IMR-90 (cell line): ENCODE measurements at regions not wholly inside any gene's neighbourhood (a gene's known extent, or its start where the extent isn't known, plus 50 kb on each side); places are given as distances from the start of the nearest gene placed in this dataset.

ENCODE experiments used
- ATAC-seq: fragments of 200-7000 bp; cut with Tn5 transposase; 2 replicates; pipeline ENCODE4 v1.9.1; 2020; ENCODE audit warnings: low read depth, mild to moderate bottlenecking, moderate library complexity
- BruUV-seq: library from RNA; stranded (reverse); fragments of 400-500 nt; replicated peaks from 2 replicates; lab custom pipeline; 2021; lab: Mats Ljungman, UMichigan
- CTCF ChIA-PET: fragments of 300-600 bp; formaldehyde crosslinking; extraction: SDS; loops from one replicate; lab custom pipeline; 2021; ENCODE audit warnings: antibody characterized with exemption; lab: Yijun Ruan, JAX
- POLR2A ChIA-PET: fragments of 300-600 bp; sonication (Branson Sonifier 250); formaldehyde crosslinking; loops from one replicate; lab custom pipeline; 2022; ENCODE audit warnings: antibody characterized with exemption; ENCODE audit not compliant: unreplicated experiment; lab: Charles Lee
- DNase-seq: peaks from one replicate; pipeline ENCODE4 v3.0.0; 2013
- H2AFZ ChIP-seq: replicated peaks from 2 replicates; pipeline ENCODE3; 2013; ENCODE audit warnings: low read length, mild to moderate bottlenecking; ENCODE audit not compliant: poor library complexity
- H2AK5ac ChIP-seq: 2 replicates; pipeline ENCODE4 v1.6.1; 2013; ENCODE audit warnings: low read depth, low read length, inconsistent platforms
- H2AK9ac ChIP-seq: replicated peaks from 2 replicates; pipeline ENCODE3; 2013; ENCODE audit warnings: mild to moderate bottlenecking, low read depth, low read length, moderate library complexity; ENCODE audit not compliant: poor library complexity
- H2BK120ac ChIP-seq: 2 replicates; pipeline ENCODE4 v1.6.1; 2013; ENCODE audit warnings: low read depth, low read length, inconsistent platforms
- H2BK15ac ChIP-seq: 3 replicates; pipeline ENCODE4 v1.6.1; 2013; ENCODE audit warnings: low read depth, low read length, inconsistent platforms
- H2BK20ac ChIP-seq: 2 replicates; pipeline ENCODE4 v1.6.1; 2013; ENCODE audit warnings: low read depth, mild to moderate bottlenecking, inconsistent platforms, low read length, moderate library complexity
- H2BK5ac ChIP-seq: 2 replicates; pipeline ENCODE4 v1.6.1; 2013; ENCODE audit warnings: mild to moderate bottlenecking, low read depth, low read length, inconsistent platforms; ENCODE audit not compliant: poor library complexity, severe bottlenecking
- H3K14ac ChIP-seq: replicated peaks from 2 replicates; pipeline ENCODE4 v1.6.1; 2013; ENCODE audit warnings: low read depth, low read length, inconsistent platforms
- H3K18ac ChIP-seq: 2 replicates; pipeline ENCODE4 v1.6.1; 2013; ENCODE audit warnings: low read depth, low read length, control low read depth
- H3K23ac ChIP-seq: 2 replicates; pipeline ENCODE4 v1.6.1; 2013; ENCODE audit warnings: low read depth, low read length, inconsistent platforms
- H3K27ac ChIP-seq: 2 replicates; pipeline ENCODE4 v1.5.1; 2013; ENCODE audit warnings: mild to moderate bottlenecking, control low read depth, low read length; ENCODE audit not compliant: insufficient read depth
- H3K27me3 ChIP-seq: 2 replicates; pipeline ENCODE4 v1.6.1; 2013; ENCODE audit warnings: low read length; ENCODE audit not compliant: control insufficient read depth, insufficient read depth
- H3K36me3 ChIP-seq: 2 replicates; pipeline ENCODE4 v1.6.1; 2013; ENCODE audit warnings: low read length, mixed read lengths; ENCODE audit not compliant: control insufficient read depth, insufficient read depth
- H3K4ac ChIP-seq: 2 replicates; pipeline ENCODE4 v1.6.1; 2013; ENCODE audit warnings: low read depth, low read length, inconsistent platforms
- H3K4me1 ChIP-seq: 2 replicates; pipeline ENCODE4 v1.6.1; 2013; ENCODE audit warnings: low read length, mixed read lengths; ENCODE audit not compliant: control insufficient read depth, insufficient read depth
- H3K4me2 ChIP-seq: 2 replicates; pipeline ENCODE4 v1.6.1; 2013; ENCODE audit warnings: low read depth, mild to moderate bottlenecking, control low read depth, low read length, moderate library complexity
- H3K4me3 ChIP-seq: 2 replicates; pipeline ENCODE4 v1.5.1; 2013; ENCODE audit warnings: low read depth, mild to moderate bottlenecking, control low read depth, low read length, moderate library complexity; ENCODE audit not compliant: insufficient read depth
- H3K56ac ChIP-seq: 2 replicates; pipeline ENCODE4 v1.6.1; 2013; ENCODE audit warnings: low read length, inconsistent platforms; ENCODE audit not compliant: insufficient read depth; ENCODE audit errors: extremely low read depth
- H3K79me1 ChIP-seq, 2 experiments: 2 replicates each; pipeline ENCODE4 v1.6.1; 2013; ENCODE audit warnings: low read length in 2 of 2, inconsistent platforms in 1 of 2, low read depth in 1 of 2
- H3K9ac ChIP-seq: 2 replicates; pipeline ENCODE4 v1.6.1; 2013; ENCODE audit warnings: low read depth, low read length, control low read depth
- H3K9me1 ChIP-seq: 2 replicates; pipeline ENCODE4 v1.6.1; 2013; ENCODE audit warnings: low read length, inconsistent platforms; ENCODE audit not compliant: insufficient read depth
- H3K9me3 ChIP-seq: 2 replicates; pipeline ENCODE4 v1.6.1; 2013; ENCODE audit warnings: low read length; ENCODE audit not compliant: control insufficient read depth, insufficient read depth
- H4K20me1 ChIP-seq: 2 replicates; pipeline ENCODE4 v1.6.1; 2013; ENCODE audit warnings: low read length, inconsistent platforms; ENCODE audit not compliant: insufficient read depth
- H4K5ac ChIP-seq: 2 replicates; pipeline ENCODE4 v1.6.1; 2013; ENCODE audit warnings: mild to moderate bottlenecking, low read depth, low read length, control low read depth
- H4K8ac ChIP-seq, 2 experiments: 2 replicates each; pipeline ENCODE4 v1.6.1; 2013; ENCODE audit warnings: low read depth in 2 of 2, low read length in 2 of 2, control low read depth in 1 of 2, inconsistent platforms in 1 of 2
- H4K91ac ChIP-seq: 2 replicates; pipeline ENCODE4 v1.6.1; 2013; ENCODE audit warnings: low read depth, low read length, inconsistent platforms; ENCODE audit not compliant: insufficient read depth
- BHLHE40 ChIP-seq: fragments of 150-350 bp; IDR thresholded peaks from 2 replicates; pipeline ENCODE4 v1.6.1; 2016; ENCODE audit warnings: mild to moderate bottlenecking, low read depth, low read length
- CEBPB ChIP-seq: IDR thresholded peaks from 2 replicates; pipeline ENCODE4 v1.6.1; 2012; ENCODE audit warnings: low read depth, low read length, improper control_type of control experiment
- CHD1 ChIP-seq: IDR thresholded peaks from 2 replicates; pipeline ENCODE4 v1.6.1; 2012; ENCODE audit warnings: low read depth, low read length, improper control_type of control experiment
- FOS ChIP-seq: fragments of 150-350 bp; IDR thresholded peaks from 2 replicates; pipeline ENCODE4 v1.6.1; 2016; ENCODE audit warnings: low read depth, low read length
- MAFK ChIP-seq: IDR thresholded peaks from 2 replicates; pipeline ENCODE4 v1.6.1; 2012; ENCODE audit warnings: low read depth, low read length, improper control_type of control experiment
- MAZ ChIP-seq: IDR thresholded peaks from 2 replicates; pipeline ENCODE4 v1.6.1; 2012; ENCODE audit warnings: low read depth, mild to moderate bottlenecking, low read length, improper control_type of control experiment, moderate library complexity, borderline replicate concordance
- MXI1 ChIP-seq: IDR thresholded peaks from 2 replicates; pipeline ENCODE4 v1.6.1; 2012; ENCODE audit warnings: low read depth, mild to moderate bottlenecking, low read length, moderate library complexity, borderline replicate concordance
- NFE2L2 ChIP-seq: fragments of 150-350 bp; IDR thresholded peaks from 2 replicates; pipeline ENCODE4 v1.6.1; 2016; ENCODE audit warnings: low read depth, mild to moderate bottlenecking, low read length
- POLR2A ChIP-seq: IDR thresholded peaks from 2 replicates; pipeline ENCODE4 v1.6.1; 2012; ENCODE audit warnings: mild to moderate bottlenecking, low read depth, low read length
- RAD21 ChIP-seq: IDR thresholded peaks from 2 replicates; pipeline ENCODE4 v1.6.1; 2012; ENCODE audit warnings: low read length, improper control_type of control experiment
- RCOR1 ChIP-seq: IDR thresholded peaks from 2 replicates; pipeline ENCODE4 v1.6.1; 2012; ENCODE audit warnings: mild to moderate bottlenecking, low read length, improper control_type of control experiment; ENCODE audit not compliant: insufficient replicate concordance
- RFX5 ChIP-seq: IDR thresholded peaks from 2 replicates; pipeline ENCODE4 v1.8.0; 2012; ENCODE audit warnings: low read depth, mild to moderate bottlenecking, low read length, moderate library complexity
- SMC3 ChIP-seq: fragments of 150-350 bp; IDR thresholded peaks from 2 replicates; pipeline ENCODE4 v1.6.1; 2016; ENCODE audit warnings: low read depth, mild to moderate bottlenecking, antibody characterized with exemption, low read length, moderate library complexity
- WGBS, 2 experiments: methylation state at CpG; one replicate each; pipeline versions ENCODE4 v1.1.5 to v1.1.7; 2013; ENCODE audit warnings: missing lambda C conversion rate in 2 of 2; ENCODE audit not compliant: insufficient read length in 1 of 2; ENCODE audit errors: extremely low coverage in 2 of 2; 5-methylcytosine and 5-hydroxymethylcytosine counted together
- dilution Hi-C: fragments of 300-500 bp; cut with HindIII; formaldehyde crosslinking; loops from one replicate; pipeline ENCODE4 v1.14.3; 2018; ENCODE audit warnings: low sequenced_read_pairs; ENCODE audit not compliant: unreplicated experiment
- in situ Hi-C: fragments of 300-500 bp; cut with MboI; formaldehyde crosslinking; loops from 3 replicates; pipeline ENCODE4 v1.14.3; 2019; ENCODE audit warnings: low sequenced_read_pairs, inconsistent platforms, mixed read lengths
- intact Hi-C: fragments of 100-400 bp; cut with micrococcal nuclease; formaldehyde crosslinking; loops from 2 replicates; pipeline ENCODE4 v1.10.0; 2022
- TF ChIP-seq, protein P1 (sequence below): conservative IDR thresholded peaks from 2 replicates; pipeline ENCODE4 v1.5.1; 2012; ENCODE audit warnings: mild to moderate bottlenecking, low read depth, low read length, improper control_type of control experiment
- TF ChIP-seq, protein P2 (sequence below): fragments of 150-350 bp; IDR thresholded peaks from 2 replicates; pipeline ENCODE4 v1.6.1; 2016; ENCODE audit warnings: low read depth, mild to moderate bottlenecking, low read length, moderate library complexity, borderline replicate concordance
- TF ChIP-seq, protein P3 (sequence below): fragments of 150-350 bp; IDR thresholded peaks from 2 replicates; pipeline ENCODE4 v1.6.1; 2017; ENCODE audit warnings: mild to moderate bottlenecking, antibody characterized with exemption, low read length, low read depth

GRCh38 chr5:2128686-2129355 is 246.1 kb upstream of the IRX4 start:
- WGBS, 2 experiments: no CpG with 5 or more reads among the region's 21 CpGs
- H3K9me3 ChIP-seq: peaks cover 42% of the 10 kb centered on the region
- in situ Hi-C loops (no loop called here), intact Hi-C loops (no loop called here), dilution Hi-C loops (no loop called here)
- no TSS peak for BruUV-seq
- H3K4ac ChIP-seq: no peak overlapping the region
- POLR2A ChIA-PET: no interaction called here
- H2BK5ac ChIP-seq: no peak overlapping the region
- no peaks in the 10 kb centered on the region for H3K79me1 ChIP-seq
- no peak overlapping the region for H2BK15ac ChIP-seq
- H4K8ac ChIP-seq: no peak overlapping the region
- DNase-seq (no peak), ATAC-seq (no peak)
- CTCF ChIA-PET: no interaction called here
- H4K20me1 ChIP-seq: no peaks in the 10 kb centered on the region
- no peaks in the 10 kb centered on the region for H3K27me3 ChIP-seq
- H3K36me3 ChIP-seq: no peaks in the 10 kb centered on the region
- no peak overlapping the region for H2AK5ac ChIP-seq
- no peaks in the 10 kb centered on the region for H3K9me1 ChIP-seq
- no peak overlapping the region for H4K5ac ChIP-seq
- H3K4me3 ChIP-seq: no peak overlapping the region
- H3K4me2 ChIP-seq: no peak overlapping the region
- no peak overlapping the region for H3K9ac ChIP-seq
- no peak overlapping the region for H4K91ac ChIP-seq
- H3K56ac ChIP-seq: no peak overlapping the region
- no peak overlapping the region for H3K27ac ChIP-seq
- H2AK9ac ChIP-seq: no peak overlapping the region
- no peak overlapping the region for H3K23ac ChIP-seq
- TF ChIP-seq, protein P1, sequence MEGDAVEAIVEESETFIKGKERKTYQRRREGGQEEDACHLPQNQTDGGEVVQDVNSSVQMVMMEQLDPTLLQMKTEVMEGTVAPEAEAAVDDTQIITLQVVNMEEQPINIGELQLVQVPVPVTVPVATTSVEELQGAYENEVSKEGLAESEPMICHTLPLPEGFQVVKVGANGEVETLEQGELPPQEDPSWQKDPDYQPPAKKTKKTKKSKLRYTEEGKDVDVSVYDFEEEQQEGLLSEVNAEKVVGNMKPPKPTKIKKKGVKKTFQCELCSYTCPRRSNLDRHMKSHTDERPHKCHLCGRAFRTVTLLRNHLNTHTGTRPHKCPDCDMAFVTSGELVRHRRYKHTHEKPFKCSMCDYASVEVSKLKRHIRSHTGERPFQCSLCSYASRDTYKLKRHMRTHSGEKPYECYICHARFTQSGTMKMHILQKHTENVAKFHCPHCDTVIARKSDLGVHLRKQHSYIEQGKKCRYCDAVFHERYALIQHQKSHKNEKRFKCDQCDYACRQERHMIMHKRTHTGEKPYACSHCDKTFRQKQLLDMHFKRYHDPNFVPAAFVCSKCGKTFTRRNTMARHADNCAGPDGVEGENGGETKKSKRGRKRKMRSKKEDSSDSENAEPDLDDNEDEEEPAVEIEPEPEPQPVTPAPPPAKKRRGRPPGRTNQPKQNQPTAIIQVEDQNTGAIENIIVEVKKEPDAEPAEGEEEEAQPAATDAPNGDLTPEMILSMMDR: no peak
- TF ChIP-seq FOS (no peak), NFE2L2 (no peak), CEBPB (no peak), RCOR1 (no peak), POLR2A (no peak), MXI1 (no peak), SMC3 (no peak), RFX5 (no peak), CHD1 (no peak), MAFK (no peak), BHLHE40 (no peak), MAZ (no peak), RAD21 (no peak)
- TF ChIP-seq, protein P2, sequence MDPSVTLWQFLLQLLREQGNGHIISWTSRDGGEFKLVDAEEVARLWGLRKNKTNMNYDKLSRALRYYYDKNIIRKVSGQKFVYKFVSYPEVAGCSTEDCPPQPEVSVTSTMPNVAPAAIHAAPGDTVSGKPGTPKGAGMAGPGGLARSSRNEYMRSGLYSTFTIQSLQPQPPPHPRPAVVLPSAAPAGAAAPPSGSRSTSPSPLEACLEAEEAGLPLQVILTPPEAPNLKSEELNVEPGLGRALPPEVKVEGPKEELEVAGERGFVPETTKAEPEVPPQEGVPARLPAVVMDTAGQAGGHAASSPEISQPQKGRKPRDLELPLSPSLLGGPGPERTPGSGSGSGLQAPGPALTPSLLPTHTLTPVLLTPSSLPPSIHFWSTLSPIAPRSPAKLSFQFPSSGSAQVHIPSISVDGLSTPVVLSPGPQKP: no peak
- TF ChIP-seq, protein P3, sequence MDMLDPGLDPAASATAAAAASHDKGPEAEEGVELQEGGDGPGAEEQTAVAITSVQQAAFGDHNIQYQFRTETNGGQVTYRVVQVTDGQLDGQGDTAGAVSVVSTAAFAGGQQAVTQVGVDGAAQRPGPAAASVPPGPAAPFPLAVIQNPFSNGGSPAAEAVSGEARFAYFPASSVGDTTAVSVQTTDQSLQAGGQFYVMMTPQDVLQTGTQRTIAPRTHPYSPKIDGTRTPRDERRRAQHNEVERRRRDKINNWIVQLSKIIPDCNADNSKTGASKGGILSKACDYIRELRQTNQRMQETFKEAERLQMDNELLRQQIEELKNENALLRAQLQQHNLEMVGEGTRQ: no peak
- no peak overlapping the region for H3K18ac ChIP-seq
- no peak overlapping the region for H2BK20ac ChIP-seq
- no peak overlapping the region for H2AFZ ChIP-seq
- H3K14ac ChIP-seq: no peak overlapping the region
- H2BK120ac ChIP-seq: no peak overlapping the region
- no peaks in the 10 kb centered on the region for H3K4me1 ChIP-seq
